Stimulated activated naive B cell treated with anti-CD40 and anti-IgM and Interleukin-4, amounts not matched to agents 10 μg/mL and 1 μg/mL and 100 μg/mL, for 72 hours (primary cell): ENCODE measurements at regions not wholly inside any gene's neighbourhood (a gene's known extent, or its start where the extent isn't known, plus 50 kb on each side); places are given as distances from the start of the nearest gene placed in this dataset.
A peak's percentile ranks its signal among the peaks of the same experiment; 100 is the strongest.

ENCODE experiments used
- ATAC-seq, 2 donors: fragments of 150-1000 bp; cut with Tn5 transposase; replicated peaks; 2 replicates each; pipeline ENCODE4 v1.10.0; 2021; ENCODE audit warnings: moderate library complexity in 1 of 2
- DNase-seq: peaks from one replicate; pipeline ENCODE4 v3.0.0; 2021
- H3K27ac Mint-ChIP-seq: one replicate; pipeline ENCODE4 v1.8.0; 2022; ENCODE audit warnings: mild to moderate bottlenecking, mixed read lengths
- H3K27me3 Mint-ChIP-seq, 2 donors: one replicate each; pipeline ENCODE4 v1.8.0; 2022; ENCODE audit warnings: mixed read lengths in 2 of 2
- H3K36me3 Mint-ChIP-seq, 2 donors: one replicate each; pipeline ENCODE4 v1.8.0; 2022; ENCODE audit warnings: mixed read lengths in 2 of 2, mild to moderate bottlenecking in 1 of 2
- H3K4me1 Mint-ChIP-seq, 2 donors: one replicate each; pipeline ENCODE4 v1.8.0; 2022; ENCODE audit warnings: mixed read lengths in 2 of 2, mild to moderate bottlenecking in 1 of 2
- H3K4me3 Mint-ChIP-seq, 2 donors: one replicate each; pipeline ENCODE4 v1.8.0; 2022; ENCODE audit warnings: mild to moderate bottlenecking in 2 of 2, mixed read lengths in 2 of 2, moderate library complexity in 1 of 2
- H3K9me3 Mint-ChIP-seq, 2 donors: one replicate each; pipeline ENCODE4 v1.8.0; 2022; ENCODE audit warnings: mixed read lengths in 2 of 2, mild to moderate bottlenecking in 1 of 2

DNA sequence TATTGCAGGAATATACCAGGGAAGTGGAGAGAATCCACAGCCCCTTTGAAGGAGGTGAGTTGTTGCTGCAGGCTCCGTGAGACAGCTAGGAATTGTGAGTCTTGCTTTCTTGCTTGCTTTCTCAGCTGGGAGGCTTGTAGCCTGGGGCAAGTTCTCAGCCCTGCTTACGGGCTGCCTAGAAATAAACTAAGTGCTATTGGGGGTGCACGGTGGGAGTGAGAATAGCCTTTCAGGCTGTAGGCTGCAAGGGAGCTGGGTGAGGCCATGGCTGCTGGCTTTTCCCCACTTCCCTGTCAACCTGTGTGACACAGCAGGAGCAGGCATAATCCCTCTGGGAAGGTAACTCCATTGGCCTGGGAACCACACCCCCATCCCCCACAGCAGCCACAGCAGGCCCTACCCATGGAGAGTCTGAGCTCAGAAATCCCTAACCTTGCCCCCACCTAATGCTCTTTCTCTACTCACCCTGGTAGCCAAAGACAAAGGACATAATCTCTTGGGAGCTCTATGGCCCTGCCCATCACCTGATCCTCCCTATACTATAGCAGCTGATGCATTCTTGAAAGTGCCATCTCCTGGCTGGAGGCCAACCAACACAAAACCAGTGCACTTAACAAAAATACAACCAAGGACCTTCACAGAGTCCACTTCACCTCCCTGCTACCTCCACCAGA, 113.0 kb downstream of the MMRN1 start:
- ATAC-seq, result no peak
- Mint-ChIP-seq H3K9me3 (peaks cover 4 to 6% of the 10 kb centered on the region in 2 donors), H3K36me3 (no peaks in the 10 kb centered on the region), H3K27me3 (no peaks in the 10 kb centered on the region), H3K4me1 (peaks cover 0 to 3% of the 10 kb centered on the region in 2 donors), H3K4me3 (no peak overlapping the region), H3K27ac (no peak overlapping the region)
- DNase-seq, result no peak

DNA sequence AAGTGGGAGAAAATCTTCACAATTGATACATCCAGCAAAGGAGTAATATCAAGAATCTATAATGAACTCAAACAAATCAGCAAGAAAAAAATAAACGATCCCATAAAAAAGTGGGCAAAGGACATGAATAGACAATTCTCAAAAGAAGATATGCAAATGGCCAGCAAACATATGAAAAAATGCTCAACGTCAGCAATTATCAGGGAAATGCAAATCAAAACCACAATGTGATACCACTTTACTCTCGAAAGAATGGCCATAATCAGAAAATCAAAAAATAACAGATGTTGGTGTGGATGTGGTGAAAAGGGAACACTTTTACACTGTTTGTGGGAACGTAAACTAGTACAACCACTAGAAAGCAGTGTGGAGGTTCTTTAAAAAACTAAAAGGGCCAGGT, 114.3 kb upstream of the CCSER1 start:
- peaks cover 0 to 6% of the 10 kb centered on the region in 2 donors for H3K27me3 Mint-ChIP-seq
- no peak for ATAC-seq
- H3K9me3 Mint-ChIP-seq, result peaks cover 4 to 5% of the 10 kb centered on the region in 2 donors
- H3K27ac Mint-ChIP-seq, result no peak overlapping the region
- no peak overlapping the region for H3K4me3 Mint-ChIP-seq
- H3K4me1 Mint-ChIP-seq, result no peaks in the 10 kb centered on the region
- no peak for DNase-seq
- no peaks in the 10 kb centered on the region for H3K36me3 Mint-ChIP-seq

DNA sequence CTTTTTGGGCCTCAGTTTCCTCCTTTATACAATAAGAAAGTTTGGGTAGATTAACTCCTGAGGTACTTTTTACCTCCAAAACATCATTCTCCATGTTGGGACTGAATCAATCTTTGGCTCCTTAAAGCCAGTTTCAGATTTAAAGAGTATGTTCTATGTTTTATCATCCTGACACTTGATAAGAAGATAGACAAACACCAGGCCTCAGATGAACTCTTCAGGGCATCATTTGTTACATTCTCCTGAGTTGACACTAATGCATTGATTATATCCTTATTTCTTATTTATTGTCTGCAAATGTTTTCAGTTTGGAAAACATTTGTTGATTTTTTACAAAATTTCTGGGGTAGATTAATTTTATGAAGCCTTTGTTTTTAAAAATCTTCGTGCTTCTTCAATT, 102.7 kb upstream of the CCSER1 start:
- DNase-seq (no peak), ATAC-seq (no peak)
- no peak overlapping the region for H3K27ac Mint-ChIP-seq
- H3K9me3 Mint-ChIP-seq, result no peaks in the 10 kb centered on the region
- H3K4me1 Mint-ChIP-seq, result peaks cover 9 to 31% of the 10 kb centered on the region in 2 donors
- H3K4me3 Mint-ChIP-seq, result no peak overlapping the region
- no peaks in the 10 kb centered on the region for H3K27me3 Mint-ChIP-seq
- no peaks in the 10 kb centered on the region for H3K36me3 Mint-ChIP-seq

DNA sequence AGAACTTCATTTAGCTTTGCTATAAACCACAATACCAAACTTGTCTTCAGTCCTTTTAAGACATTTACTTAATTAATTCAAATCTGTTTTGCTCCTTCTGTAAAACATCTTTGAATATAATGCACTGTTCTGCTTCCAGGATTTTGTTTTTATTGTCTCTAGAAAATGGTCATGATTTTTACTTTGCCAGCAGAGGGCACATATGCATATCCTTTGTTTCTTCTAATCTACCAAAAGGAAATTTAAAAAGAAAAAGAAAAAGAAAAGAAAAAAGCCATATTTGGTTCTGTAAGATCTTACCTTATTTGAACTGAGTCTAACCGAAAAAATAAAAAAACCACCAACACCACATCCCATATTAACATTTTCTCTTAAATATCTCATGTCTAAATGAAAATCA, 101.9 kb upstream of the CCSER1 start:
- DNase-seq (no peak), ATAC-seq (no peak)
- H3K27me3 Mint-ChIP-seq, result no peaks in the 10 kb centered on the region
- H3K27ac Mint-ChIP-seq, result no peak overlapping the region
- peak overlapping the region in 1 of 2 donors; percentile 17 for H3K4me3 Mint-ChIP-seq
- no peaks in the 10 kb centered on the region for H3K36me3 Mint-ChIP-seq
- no peaks in the 10 kb centered on the region for H3K9me3 Mint-ChIP-seq
- peaks cover 9 to 31% of the 10 kb centered on the region in 2 donors for H3K4me1 Mint-ChIP-seq

DNA sequence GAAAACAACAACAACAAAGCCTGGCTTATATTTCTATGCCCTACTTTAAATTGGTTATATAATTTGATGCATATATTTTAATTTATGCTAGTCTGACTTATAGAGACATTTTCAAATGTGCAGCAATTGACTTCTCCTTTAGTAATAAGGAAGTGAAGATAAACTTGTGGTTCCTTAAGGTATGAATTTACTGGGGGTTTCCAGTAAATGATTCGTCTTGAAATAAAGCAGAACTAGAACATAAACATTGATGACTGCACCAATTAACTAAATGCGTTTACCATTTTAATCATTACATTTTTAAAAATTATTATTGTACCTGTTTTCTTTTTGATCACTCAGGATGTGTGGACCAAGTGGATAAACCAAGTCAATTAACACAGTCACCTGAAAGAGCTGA, 99.6 kb upstream of the CCSER1 start:
- Mint-ChIP-seq H3K4me1 (peaks cover 9 to 26% of the 10 kb centered on the region in 2 donors), H3K27me3 (no peaks in the 10 kb centered on the region), H3K27ac (peak overlapping the region; percentile 67), H3K36me3 (no peaks in the 10 kb centered on the region), H3K4me3 (peak overlapping the region in 1 of 2 donors; percentile 22), H3K9me3 (no peaks in the 10 kb centered on the region)
- DNase-seq, result no peak
- ATAC-seq, result peak; percentile 95 to 97

DNA sequence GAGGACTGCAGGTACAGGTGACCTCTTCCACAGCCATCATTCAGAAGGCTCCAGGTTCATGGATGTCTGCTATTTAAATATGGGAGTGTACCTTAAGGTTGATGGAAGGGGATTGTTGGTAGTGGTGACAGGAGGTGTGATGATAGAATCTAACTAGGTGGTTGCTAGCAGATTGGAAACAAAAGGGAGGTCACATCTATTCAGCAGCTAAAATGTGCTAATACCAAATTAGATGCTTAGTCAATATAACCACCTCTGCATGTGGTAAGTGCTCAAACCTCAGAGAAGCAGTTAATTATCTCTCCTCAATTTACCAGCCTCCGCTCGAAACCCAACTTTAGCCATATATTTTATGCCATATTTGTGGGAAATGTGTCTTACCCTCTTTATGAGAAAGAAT, 98.7 kb upstream of the CCSER1 start:
- DNase-seq, result no peak
- Mint-ChIP-seq H3K27me3 (no peaks in the 10 kb centered on the region), H3K36me3 (no peaks in the 10 kb centered on the region), H3K4me1 (peaks cover 9 to 26% of the 10 kb centered on the region in 2 donors), H3K9me3 (no peaks in the 10 kb centered on the region), H3K4me3 (no peak overlapping the region), H3K27ac (no peak overlapping the region)
- no peak for ATAC-seq

DNA sequence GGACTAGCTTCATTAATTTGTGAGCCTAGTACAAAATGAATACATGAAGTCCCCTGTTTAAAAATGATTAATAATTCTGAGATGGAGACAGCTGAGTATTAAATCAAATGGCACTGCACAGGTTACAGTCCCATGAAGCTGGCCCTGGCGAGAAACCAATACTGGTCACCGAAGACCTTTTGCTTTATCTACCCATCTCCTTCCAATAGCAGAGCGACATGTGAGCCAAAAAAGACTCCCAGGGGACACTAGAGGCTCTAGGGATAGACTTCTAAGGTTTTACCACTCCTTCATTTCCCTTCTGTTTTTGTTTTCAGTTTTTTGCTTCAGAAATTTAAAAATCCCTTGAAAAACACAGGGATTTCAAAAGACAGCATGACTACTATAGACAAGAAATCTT, 97.0 kb upstream of the CCSER1 start:
- Mint-ChIP-seq H3K9me3 (peaks cover 4% of the 10 kb centered on the region in 2 donors), H3K4me3 (no peak overlapping the region), H3K27ac (no peak overlapping the region), H3K27me3 (no peaks in the 10 kb centered on the region), H3K4me1 (peaks cover 9 to 26% of the 10 kb centered on the region in 2 donors), H3K36me3 (no peaks in the 10 kb centered on the region)
- DNase-seq (no peak), ATAC-seq (no peak)

DNA sequence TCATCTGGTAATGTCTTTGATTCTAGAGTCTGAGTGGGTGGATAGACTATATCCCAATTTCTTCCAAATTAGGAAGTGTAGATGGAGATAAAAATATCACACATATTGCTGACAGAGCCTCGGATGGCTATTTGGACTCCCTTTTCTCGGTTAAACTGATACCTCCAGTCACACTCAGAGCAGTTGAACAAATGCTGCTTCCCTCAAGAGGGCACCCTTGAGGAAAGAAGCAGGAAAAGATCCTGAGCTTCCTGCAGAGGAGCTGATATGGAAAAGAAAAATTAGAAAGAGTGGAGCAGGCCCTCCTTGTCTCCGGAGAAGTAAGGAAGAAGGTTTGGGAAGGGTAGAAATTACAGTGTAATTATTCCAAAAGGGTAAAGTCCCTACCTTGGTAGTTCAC, 96.2 kb upstream of the CCSER1 start:
- Mint-ChIP-seq H3K27me3 (no peaks in the 10 kb centered on the region), H3K4me3 (no peak overlapping the region), H3K27ac (no peak overlapping the region), H3K36me3 (no peaks in the 10 kb centered on the region), H3K4me1 (peaks cover 7 to 18% of the 10 kb centered on the region in 2 donors), H3K9me3 (peaks cover 4 to 7% of the 10 kb centered on the region in 2 donors)
- DNase-seq (no peak), ATAC-seq (no peak)

DNA sequence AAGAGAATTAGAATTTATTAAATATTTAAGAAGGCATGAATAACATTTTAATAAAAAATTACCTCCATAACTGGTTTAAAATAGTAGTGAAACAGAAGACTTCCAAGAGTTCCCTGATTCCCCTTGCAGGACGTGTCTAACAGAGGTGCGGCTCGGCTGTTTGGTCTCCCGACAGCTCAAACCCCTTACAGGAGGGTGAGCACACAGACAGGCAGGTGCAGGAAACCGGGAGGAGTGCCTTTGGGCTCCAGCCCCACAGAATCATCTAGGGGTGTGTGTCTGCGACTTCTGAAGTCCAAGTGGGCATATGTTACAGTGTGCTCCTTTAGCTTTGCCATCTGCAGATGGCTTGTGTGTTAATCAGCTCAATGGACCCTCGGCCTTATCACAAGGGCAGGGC, 88.1 kb upstream of the CCSER1 start:
- Mint-ChIP-seq H3K27me3 (no peaks in the 10 kb centered on the region), H3K4me3 (no peak overlapping the region), H3K36me3 (no peaks in the 10 kb centered on the region), H3K9me3 (peaks cover 4 to 7% of the 10 kb centered on the region in 2 donors), H3K4me1 (no peaks in the 10 kb centered on the region), H3K27ac (no peak overlapping the region)
- DNase-seq (no peak), ATAC-seq (no peak)

DNA sequence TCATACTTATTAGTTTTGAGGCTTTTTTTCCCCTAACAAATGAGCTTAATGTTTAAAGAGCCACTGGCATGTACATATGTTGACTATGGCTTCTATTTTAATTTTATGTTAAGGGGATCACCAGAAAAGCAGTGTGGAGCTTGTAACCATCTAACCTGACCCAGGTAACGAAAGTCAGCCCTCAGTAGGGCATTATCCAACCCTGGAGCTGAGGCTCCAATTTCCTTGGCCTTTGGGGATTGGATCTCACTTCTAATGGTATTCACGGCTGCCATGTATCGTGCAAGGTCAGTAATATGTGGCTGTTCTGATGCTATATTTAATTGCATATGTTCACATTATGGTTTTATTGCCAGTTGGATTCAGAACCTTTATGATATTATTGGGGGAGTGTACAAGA, 75.2 kb upstream of the CCSER1 start:
- H3K4me3 Mint-ChIP-seq, result no peak overlapping the region
- DNase-seq, result no peak
- H3K9me3 Mint-ChIP-seq, result no peaks in the 10 kb centered on the region
- no peak for ATAC-seq
- H3K27me3 Mint-ChIP-seq, result peaks cover 0 to 6% of the 10 kb centered on the region in 2 donors
- H3K27ac Mint-ChIP-seq, result no peak overlapping the region
- H3K36me3 Mint-ChIP-seq, result no peaks in the 10 kb centered on the region
- no peaks in the 10 kb centered on the region for H3K4me1 Mint-ChIP-seq

DNA sequence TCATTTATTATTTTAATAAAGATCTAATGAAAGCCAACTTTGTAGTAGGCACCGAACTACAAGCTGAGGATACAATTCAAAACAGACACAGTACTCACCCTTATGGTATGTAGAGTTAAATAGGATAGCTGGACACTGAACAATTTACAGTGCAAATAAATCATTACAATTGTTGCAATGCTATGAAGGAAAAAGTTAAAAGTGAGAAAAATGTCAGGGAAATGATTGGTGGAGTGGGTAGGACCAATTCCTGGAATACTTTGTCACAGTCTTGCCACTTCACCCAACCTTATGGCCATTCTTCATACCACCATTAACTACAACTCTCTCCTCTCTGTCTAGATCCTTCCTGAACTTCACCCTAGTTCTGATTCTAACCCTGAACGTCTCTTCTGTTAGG, 70.1 kb upstream of the CCSER1 start:
- H3K27ac Mint-ChIP-seq, result no peak overlapping the region
- no peak overlapping the region for H3K4me3 Mint-ChIP-seq
- ATAC-seq (no peak), DNase-seq (no peak)
- no peaks in the 10 kb centered on the region for H3K9me3 Mint-ChIP-seq
- H3K27me3 Mint-ChIP-seq, result peaks cover 0 to 12% of the 10 kb centered on the region in 2 donors
- H3K4me1 Mint-ChIP-seq, result no peaks in the 10 kb centered on the region
- H3K36me3 Mint-ChIP-seq, result no peaks in the 10 kb centered on the region

DNA sequence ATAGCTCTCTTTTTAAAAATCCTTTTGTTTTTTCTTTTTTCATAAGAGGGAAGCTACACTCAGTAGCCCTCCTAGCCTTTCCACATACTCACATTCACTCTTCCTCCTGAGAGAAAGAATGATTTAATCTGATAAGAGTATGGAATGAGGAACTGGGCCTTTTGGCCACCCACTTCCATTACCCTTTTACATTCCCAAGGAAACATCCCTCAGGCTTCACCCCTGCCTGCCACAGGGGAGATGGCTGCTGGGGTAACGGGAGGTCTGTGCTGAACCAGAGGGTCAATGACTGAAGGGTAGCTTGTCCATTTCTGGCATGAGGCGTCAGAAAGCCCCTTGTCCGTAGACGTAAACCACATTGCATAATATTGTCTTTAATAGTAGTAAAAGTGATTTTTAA, 67.2 kb upstream of the CCSER1 start:
- ATAC-seq (no peak), DNase-seq (no peak)
- Mint-ChIP-seq H3K4me3 (no peak overlapping the region), H3K27me3 (peaks cover 2 to 6% of the 10 kb centered on the region in 2 donors), H3K27ac (no peak overlapping the region), H3K9me3 (no peaks in the 10 kb centered on the region), H3K36me3 (no peaks in the 10 kb centered on the region), H3K4me1 (no peaks in the 10 kb centered on the region)

DNA sequence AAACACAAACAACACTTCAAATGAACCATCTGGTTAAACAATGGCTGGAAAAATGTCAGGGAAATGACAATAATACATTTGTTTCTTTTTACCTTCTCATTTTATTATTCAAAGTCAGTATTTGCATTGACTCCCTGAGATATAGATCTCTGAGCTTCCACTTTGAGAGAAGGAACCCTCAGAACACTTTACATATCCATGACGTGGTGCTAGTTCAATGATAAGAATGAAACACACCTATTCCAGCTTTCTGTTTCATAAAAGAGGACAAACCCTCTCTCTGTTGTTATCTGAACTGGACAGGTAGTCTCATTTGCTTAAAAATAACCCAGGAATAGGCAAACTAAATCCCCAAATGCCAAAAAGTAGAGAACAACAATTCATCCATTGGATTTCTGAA, 65.3 kb upstream of the CCSER1 start:
- Mint-ChIP-seq H3K27me3 (peaks cover 5 to 6% of the 10 kb centered on the region in 2 donors), H3K4me3 (no peak overlapping the region), H3K4me1 (no peaks in the 10 kb centered on the region), H3K9me3 (no peaks in the 10 kb centered on the region), H3K36me3 (no peaks in the 10 kb centered on the region), H3K27ac (no peak overlapping the region)
- ATAC-seq (no peak), DNase-seq (no peak)

DNA sequence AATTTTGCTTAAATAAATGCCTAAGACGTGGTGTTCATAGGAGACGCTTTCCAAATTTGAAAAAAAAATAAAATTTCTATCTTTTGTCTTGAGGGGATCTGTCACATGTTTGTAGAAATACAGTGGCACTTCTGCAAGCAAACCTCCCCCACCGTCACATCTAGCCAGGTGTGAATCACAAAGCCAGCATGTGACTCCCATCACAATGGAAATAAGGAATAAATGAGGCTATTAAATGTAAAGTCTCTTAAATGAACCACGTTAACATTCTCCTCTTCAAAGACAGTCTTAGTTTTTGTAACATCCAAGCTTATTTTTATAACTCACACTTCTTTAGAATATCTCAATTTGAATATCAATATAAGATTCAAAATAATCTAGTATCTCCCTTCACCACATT, 63.0 kb upstream of the CCSER1 start:
- DNase-seq, result no peak
- Mint-ChIP-seq H3K36me3 (no peaks in the 10 kb centered on the region), H3K27me3 (peaks cover 12 to 14% of the 10 kb centered on the region in 2 donors), H3K9me3 (peaks cover 0 to 2% of the 10 kb centered on the region in 2 donors), H3K4me1 (no peaks in the 10 kb centered on the region), H3K4me3 (no peak overlapping the region), H3K27ac (no peak overlapping the region)
- ATAC-seq, result no peak

DNA sequence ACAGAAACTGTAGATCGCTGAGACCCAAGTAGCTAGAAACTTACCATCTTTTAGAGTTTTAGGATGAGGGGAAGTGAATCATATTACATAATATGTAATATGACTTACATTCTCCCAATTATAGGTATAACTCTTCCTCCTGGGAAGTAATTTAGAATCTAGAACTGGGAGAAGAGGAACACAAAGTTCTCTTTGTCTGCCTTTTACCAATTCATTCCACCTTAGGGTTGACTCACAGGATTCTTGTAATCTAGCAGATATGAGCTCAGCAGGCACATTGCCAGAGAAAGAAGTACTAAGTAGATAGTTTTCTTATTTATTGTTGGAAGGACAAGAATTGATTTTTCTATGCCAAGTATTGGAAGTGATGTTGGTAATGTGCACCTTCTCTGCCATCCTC, 58.0 kb upstream of the CCSER1 start:
- Mint-ChIP-seq H3K27me3 (peaks cover 12 to 14% of the 10 kb centered on the region in 2 donors), H3K4me3 (no peak overlapping the region), H3K27ac (no peak overlapping the region), H3K9me3 (peaks cover 0 to 2% of the 10 kb centered on the region in 2 donors), H3K36me3 (no peaks in the 10 kb centered on the region), H3K4me1 (peaks cover 8 to 24% of the 10 kb centered on the region in 2 donors)
- ATAC-seq (no peak), DNase-seq (no peak)
